Endothelial cell of hepatic sinusoid (primary cell): ENCODE measurements at regions not wholly inside any gene's neighbourhood (a gene's known extent, or its start where the extent isn't known, plus 50 kb on each side); places are given as distances from the start of the nearest gene placed in this dataset.
"Not testable (repeated sequence)": the region's sequence is repeated elsewhere in the genome, so short reads cannot be mapped to it uniquely, and the experiment has no call there.

Source experiments
- in situ Hi-C: cut with HindIII; loops from 2 replicates; pipeline ENCODE4 v1.10.0; 2017; ENCODE audit warnings: low sequenced_read_pairs

DNA sequence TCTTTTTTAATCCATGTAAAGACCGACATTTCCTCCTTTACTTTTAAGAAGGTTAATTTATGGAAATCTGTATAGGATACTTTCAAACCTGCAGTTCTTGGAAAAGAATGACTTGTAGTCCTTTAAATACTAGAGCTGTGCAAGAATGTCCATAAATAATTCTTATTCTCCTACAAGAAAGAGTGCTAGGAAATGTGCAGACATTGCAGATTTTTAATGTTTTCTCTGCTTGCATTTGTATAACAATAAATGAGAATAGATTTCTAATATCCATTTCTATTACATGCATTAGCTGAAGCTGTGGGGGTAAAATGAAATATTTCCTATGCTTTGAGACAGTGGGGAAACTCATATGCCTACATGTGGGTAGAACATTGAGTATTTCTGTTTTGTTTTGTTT, 607.2 kb upstream of the NOVA1 start:
- in situ Hi-C loops, result no loop called here

- in situ Hi-C loops, result no loop called here
These were observed 613.9 kb upstream of the NOVA1 start for GRCh38 chr14:27211741-27212140.

DNA sequence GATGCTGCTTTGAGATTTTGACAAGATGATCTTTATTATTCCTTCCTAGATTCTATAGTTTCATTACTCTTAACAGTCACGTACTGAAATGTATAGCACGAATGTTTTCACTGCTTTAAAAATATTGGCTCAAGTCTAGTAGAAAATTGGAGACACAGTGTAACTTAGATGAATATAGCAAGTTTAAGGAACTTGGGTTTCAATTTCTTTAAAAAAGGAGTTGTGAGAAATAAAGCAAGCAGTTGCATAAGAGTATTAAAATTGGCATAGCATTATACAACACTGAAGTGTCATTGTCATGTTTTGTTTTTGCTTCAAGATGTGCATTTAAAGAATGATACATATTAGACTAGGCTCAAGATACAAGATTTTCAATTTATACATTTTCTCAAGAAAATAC, 624.8 kb upstream of the NOVA1 start:
- in situ Hi-C loops, result no loop called here

DNA sequence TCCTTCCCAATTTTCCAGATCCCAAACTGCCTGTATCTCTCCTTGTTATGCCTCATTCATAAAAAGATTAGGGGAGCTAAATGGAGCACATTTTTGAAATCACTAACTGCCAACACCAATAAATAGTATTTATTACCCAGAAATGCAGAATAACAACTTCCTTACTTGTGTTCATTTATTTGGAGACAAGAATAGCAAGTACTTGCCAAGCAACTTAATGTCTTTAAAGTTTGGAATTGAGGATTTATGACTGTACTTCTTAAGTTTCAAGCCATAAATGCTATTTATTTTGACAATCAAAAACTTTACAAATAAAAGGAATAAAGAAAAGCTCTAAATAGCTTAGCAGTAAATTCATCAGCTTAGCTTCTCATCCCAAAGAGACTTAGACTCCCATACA, 626.1 kb upstream of the NOVA1 start:
- in situ Hi-C loops, result no loop called here

DNA sequence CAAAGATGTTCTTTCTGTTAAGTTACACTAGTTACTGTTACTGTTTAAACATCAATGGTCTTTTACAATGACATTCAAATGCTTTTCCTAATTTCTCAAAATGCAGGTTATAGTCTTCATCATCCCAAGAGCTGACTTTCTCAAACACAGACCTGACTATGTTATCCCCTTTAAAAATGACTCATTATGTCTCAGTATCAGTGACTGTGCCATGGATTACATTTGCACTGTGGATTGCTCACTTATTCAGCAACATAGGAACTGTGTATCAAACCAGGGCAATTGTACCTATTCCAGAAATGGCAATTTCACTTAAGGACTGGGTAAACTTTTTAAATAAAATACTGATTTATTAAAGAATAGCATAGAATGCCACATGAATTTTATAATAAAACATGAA, 630.2 kb upstream of the NOVA1 start:
- in situ Hi-C loops, result no loop called here

DNA sequence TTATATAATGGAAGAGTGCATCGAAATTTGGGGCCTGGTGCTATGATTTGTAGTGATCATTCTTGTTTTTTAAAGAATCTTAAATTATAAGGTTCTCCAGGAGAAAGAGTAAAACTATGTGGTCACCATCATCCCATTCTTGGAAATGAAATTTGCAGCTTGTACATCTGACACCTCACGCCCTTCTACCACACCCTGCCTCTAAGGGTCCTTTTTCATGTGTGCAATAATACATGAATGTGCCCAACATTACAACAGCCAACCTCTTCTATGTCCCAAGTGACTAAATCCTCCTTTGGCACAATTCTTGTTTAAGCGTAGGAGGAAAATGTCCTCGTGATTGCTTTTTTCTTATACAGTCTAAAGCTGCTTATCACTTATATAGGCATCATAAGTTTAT, 636.5 kb upstream of the NOVA1 start:
- in situ Hi-C loops, result no loop called here

DNA sequence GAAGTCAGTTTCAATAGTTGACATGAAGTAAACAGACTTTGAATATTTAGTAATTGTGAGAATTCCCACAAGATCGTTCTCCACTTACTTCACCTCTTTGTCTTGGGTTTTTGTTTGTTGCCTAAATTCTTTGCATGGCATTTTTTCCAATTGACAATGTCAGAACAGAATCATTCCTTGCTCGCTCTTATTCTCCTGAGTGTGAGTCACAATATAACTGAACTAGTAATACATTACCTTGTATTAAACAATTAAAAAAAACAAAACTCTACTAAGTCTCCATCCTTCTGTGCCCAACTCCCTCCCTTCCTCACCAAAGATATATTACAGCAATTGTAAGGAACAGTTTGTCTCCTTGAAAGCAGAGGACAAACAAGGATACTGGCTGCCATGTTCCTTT, 638.8 kb upstream of the NOVA1 start:
- in situ Hi-C loops, result no loop called here

DNA sequence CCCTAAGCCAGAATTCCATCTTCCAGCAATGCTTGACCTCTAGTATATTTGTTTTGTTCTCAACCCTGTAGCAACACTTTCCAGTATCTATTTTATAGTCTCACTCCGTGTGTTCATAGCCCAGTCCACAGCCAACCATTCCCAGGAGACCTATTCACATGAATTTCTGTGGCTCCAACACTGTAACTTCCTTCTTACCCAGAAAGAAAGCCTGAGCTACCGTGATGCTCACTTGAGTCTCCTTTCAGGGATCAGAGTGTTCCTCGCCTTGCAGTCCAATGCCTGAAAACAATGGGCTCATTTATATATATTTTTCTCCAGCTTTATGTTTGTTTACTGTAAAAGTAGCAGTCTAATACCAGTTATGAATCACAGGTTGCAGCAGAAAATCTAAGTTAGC, 645.0 kb upstream of the NOVA1 start:
- in situ Hi-C loops, result no loop called here

- in situ Hi-C loops, result no loop called here
These were observed 645.5 kb upstream of the NOVA1 start for GRCh38 chr14:27243365-27243764.

DNA sequence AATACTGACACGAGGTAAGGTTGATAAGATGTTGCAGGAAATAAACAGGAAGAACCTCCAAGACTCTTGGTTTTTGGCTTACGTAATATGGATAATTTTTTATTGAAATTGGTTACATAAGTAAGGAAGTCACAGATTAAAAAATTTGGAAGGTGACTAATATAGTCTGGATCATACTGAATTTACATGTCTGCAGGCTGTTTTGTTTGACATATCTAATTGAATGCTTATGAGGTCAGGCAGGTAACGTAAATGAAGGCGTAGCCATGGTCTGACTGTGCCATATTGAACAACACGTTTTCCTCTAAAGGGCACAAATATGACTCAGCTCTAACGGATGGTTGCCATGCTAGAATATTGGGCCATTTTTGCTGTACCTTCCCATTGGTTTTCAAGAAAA, 648.1 kb upstream of the NOVA1 start:
- in situ Hi-C loops, result no loop called here

GRCh38 chr14:27253966-27254365, 656.1 kb upstream of the NOVA1 start:
- in situ Hi-C loops, result no loop called here

- in situ Hi-C loops, result no loop called here
These were observed 659.0 kb upstream of the NOVA1 start for GRCh38 chr14:27256805-27257204.

DNA sequence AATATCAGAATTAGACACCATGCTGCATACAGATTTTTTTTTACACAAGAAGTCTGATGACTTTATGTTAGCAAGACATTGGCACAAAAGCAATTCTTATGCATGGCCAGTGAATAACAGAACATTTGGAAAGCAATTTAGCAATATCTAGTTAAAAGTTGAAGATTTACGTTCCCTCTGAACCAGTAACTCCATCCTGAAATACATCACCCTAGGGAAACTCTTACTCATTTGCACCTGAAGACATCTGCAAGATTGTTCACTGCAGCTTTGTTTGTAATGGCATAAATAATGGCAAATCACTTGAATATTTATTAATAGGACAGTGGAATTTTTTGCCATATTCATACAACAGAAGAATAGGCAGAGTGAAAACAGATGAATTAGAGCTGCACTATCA, 670.0 kb upstream of the NOVA1 start:
- in situ Hi-C loops, result no loop called here

DNA sequence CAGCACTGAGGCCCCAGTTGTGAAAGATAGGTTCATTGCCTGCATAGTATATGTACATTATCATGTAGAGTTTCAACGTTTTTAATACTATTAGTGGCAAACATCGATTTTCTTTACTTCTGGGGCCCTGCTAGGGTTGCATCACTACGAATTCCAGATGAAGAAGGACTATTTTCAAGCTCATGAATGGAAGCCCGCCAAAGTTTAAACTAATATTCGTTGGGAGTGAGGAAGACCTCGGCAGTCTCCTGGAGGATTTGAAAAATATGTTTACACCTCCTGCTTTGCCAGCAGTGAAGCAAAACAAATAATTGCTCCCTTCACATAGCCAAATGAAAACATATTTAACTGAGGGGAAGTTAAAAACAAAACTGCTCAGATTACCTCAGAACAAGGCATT, 672.9 kb upstream of the NOVA1 start:
- in situ Hi-C loops, result no loop called here

DNA sequence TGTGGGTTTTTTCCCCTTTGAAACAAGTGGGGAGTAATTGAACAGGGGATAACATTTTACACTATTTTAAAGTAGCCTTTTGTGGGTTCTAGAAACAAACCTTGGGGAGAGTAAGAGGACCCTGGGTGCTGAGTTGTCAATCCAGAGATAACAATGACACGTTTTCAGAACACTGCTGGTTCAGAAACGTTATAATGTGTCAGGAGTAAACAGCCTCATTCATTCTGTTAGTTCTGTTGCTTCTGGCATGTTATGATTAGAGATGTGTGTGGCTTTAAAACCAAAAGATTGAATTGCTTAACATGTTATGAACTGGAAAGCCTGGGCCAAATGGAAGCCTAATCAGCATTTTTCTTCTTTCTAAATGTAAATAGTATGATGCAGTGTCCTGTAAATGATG, 680.5 kb upstream of the NOVA1 start:
- in situ Hi-C loops, result no loop called here

DNA sequence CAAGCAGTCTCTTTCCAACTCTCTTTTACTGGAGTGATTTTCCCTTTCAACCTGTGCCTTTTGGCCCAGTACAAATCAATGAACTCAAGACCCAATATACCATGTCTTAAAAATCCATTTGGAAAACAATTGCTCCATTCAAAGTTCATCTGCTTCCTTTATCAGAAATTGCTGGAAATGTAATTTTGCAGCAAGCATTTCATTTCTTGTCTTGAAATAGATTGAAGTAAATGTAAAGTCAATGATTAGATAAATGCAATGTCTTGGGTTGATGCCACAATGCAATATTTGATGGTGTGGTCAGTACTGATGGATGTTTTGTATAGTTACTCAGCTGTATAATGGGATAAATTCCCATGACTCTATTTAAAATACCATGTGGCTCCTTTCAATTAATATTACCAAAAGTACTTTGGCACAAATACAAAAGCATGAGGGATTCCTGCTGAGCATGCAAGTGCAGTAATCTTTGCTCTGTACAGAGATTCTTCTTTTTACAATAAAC, 707.7 kb upstream of the NOVA1 start:
- in situ Hi-C loops, result no loop called here

DNA sequence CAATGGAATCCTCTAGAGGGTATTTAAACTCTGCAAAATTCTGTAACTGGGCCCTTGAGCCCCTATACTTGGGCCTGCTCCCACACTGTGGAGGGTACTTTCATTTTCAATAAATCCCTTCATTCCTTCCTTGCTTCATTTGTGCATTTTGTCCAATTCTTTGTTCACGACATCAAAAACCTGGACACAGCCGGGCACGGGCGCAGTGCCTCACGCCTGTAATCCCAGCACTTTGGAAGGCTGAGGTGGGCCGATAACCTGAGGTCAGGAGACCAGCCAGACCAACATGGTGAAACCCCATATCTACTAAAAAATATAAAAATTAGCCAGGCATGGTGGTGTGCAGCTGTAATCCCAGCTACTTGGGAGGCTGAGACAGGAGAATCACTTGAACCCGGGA, 714.9 kb upstream of the NOVA1 start:
- in situ Hi-C loops, result not testable (repeated sequence)

DNA sequence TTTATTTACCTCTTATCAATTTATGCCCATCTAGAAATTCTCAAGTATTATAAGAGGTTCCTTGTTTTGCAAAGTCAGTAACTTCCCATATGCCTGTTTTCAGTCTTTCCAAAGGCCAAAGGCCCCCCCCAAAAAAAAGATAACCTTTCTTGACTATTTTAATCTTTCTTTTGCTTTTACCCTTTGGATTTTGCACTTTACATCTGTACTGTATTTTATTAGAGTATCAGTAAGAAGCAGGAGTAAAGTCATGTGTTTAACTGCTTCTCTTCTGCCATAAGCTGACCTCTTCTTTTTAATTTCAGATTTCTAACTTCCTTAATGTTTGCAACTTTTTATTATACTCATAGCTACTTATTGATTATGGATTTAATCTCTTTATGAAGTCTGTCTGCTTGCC, 716.4 kb upstream of the NOVA1 start:
- in situ Hi-C loops, result no loop called here

DNA sequence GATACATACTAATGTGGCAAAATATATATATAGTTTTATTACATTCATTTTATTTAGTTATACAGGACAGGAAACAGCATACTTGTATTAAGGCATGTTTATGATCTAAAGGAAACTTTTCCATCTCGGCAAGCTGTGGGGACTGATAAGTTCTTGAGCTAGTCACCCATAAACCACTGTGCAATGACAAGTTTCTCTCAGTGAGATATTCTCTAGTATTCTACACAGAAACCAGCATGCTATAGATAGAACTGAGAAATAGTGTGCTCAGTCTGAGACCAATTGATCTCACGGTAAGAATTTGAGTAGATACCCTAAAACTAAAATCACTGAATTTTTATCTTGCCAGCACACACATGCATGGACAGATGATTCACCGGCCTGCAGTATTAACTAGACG, 717.6 kb upstream of the NOVA1 start:
- in situ Hi-C loops, result no loop called here

DNA sequence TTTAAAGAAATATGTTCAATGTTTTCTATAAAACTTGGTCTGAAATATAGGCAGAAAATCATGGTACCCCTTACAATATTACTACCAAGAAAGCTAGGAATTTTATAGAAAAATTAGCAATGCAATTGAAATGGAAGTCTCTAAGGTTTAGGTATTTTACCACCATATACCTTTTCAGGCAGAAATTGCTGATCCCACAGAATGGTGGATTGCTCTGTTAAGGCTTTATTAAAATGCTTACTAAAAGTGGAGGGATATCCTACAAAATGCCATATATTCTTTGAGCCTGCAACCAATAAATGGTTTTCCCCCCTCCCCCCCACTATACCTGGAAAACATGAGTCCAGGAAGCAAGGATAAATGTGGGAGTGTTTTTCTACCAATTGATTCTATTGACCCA, 718.1 kb upstream of the NOVA1 start:
- in situ Hi-C loops, result no loop called here

- in situ Hi-C loops, result no loop called here
These were observed 721.1 kb upstream of the NOVA1 start for GRCh38 chr14:27318774-27319420.

DNA sequence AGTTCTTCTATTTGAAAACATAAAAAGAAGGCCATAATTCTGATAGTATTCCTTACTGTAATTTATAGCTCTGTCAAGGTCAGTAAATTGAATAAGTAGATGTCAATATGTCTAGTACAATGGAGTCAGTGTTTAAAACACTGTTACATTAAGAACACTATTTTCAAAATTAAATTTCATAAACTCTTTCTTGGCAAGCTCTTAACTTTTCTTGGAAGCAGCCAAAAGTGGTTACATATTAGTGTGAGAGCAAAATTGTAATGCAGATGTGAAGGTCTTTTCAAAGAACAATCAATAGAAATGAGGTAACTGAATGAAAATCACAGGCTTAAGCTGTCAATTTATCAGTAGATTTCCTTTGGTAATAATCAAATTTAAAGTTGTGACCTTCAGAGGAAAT, 722.4 kb upstream of the NOVA1 start:
- in situ Hi-C loops, result no loop called here

DNA sequence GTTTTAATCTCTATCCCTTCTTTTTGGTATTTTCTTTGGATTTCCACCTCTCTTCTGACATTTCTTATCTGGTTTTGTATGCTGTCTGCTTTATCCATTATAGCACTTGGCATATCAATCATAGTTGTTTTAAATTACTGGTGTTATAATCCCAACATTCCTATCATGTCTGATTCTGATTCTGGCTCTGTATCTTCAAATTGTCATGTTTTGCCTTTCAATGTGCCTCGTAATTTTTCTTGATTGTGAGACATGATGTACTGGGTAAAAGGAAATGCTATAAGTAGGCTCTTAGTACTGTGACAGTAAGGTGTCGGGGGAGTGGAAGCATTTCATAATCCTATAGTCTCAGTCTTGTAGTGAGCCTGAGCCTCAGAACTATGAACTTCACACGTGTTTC, 729.3 kb upstream of the NOVA1 start:
- in situ Hi-C loops, result no loop called here
